ENCODE measurements at regions not wholly inside any gene's neighbourhood (a gene's known extent, or its start where the extent isn't known, plus 50 kb on each side); places are given as distances from the start of the nearest gene placed in this dataset.
"Not testable (repeated sequence)": the region's sequence is repeated elsewhere in the genome, so short reads cannot be mapped to it uniquely, and the experiment has no call there.

DNA sequence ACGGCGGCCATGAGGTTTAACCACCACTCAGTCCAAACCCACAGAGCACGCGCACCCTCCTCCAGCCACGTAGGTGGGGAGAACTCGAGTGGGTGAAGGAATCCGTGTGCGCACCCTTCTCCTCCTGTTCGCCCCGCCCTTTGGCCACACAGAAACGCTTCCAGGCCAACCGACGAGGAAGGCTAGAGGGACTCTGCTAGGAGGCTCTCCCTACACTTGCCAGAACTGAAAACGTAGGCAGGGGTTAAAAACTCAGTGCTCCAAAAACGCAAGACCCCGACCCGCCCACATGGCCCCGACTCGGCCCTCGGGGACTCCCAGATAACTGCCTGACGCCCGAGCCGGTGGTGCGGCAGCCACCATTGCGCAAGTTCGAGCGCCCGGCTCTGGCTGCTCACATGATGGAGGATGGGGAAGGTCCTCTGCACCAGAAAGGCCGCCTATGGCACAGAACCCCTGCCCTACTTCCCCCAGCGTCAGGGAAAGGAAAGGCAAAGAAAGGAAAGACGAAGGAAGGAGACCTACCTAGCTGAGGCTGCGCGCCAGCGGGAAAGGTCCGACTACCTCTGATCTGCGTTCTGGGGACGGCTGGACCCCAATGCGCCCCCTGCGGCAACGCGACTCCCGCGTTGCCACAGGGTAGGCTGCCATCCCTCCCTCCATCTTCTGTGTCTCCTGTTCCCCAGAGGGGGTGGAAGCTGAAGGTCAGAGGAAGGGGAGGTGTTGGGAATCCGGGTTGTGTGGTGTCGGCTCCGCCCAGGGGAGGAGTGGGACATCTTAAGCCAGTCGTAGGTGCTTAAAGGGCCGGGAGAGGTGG lies 201.9 kb upstream of the AGTR2 start:
- DNase-seq (ENCODE audit: low read depth in 2 of 2), result no peak

DNA sequence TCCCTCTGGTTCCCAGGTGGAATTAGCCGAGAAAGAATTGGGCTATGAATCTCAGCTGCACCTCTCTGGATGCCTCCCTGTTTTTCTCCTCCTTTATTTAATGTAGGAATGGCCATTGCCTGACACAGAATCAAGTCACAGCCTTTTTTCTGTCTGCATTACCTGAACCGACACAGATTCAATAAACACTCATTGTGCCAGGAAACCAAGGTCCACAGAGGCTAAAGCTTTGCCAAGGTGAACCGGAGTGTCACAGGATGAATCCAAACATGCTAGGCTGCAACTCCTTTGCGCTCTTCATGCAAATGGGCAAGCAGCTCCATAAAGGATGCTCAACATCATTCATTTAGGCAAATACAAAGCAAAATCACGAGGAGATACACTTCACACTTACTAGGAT lies 199.8 kb upstream of the AGTR2 start:
- no peak for DNase-seq (ENCODE audit: low read depth in 2 of 2)

DNA sequence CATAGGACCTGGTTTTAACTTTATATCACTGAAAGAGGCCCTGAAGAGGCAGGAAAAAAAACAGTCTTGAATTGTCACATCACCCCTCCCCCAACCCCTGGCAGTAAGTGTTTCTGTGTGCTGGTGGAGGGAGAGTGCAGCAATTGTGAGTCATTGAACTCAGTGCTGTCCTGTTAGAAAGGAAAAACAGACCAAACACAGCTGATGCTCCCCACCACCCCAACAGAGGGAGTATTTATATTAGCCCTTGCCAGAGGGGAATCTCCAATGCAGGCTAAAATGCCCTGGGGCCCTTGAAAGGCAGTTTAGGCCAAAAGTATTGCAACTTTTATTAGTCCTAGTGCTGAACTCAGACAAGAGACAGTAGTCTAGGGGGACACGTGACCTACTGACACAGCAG lies 197.8 kb upstream of the AGTR2 start:
- DNase-seq (ENCODE audit: low read depth in 2 of 2), result no peak

DNA sequence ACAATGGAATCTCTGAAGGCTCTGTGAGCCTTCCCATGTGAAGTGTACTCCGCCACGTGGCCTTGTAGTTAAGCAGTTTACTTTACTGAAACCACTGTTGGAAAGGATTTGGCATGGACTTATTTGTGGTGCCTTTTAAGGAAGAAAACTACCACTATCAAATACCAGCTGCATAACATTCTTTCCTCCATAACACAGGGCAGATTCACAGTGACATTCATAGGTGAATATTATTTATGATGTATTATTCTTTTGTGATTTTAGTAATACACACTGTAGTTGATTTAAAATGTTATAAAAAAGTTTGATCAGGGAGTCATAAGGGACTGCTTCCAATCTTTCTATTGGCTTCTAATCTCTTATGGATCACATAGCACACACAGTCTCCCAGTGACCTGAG lies 192.5 kb upstream of the AGTR2 start:
- no peak for DNase-seq (ENCODE audit: low read depth in 2 of 2)

DNA sequence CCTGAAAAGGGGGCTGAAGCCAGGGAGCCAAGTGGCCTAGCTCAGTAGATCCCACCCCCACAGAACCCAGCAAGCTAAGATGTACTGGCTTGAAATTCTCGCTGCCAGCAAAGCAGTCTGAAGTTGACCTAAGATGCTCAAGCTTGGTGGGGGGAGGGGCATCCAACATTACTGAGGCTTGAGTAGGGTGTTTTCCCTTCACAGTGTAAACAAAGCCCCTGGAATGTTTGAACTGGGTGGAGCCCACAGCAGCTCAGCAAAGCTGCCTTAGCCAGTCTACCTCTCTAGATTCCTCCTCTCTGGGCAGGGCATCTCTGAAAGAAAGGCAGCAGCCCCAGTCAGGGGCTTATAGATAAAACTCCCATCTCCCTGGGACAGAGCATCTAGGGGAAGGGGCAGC lies 187.4 kb upstream of the AGTR2 start:
- DNase-seq (ENCODE audit: low read depth in 2 of 2), result not testable (repeated sequence)

DNA sequence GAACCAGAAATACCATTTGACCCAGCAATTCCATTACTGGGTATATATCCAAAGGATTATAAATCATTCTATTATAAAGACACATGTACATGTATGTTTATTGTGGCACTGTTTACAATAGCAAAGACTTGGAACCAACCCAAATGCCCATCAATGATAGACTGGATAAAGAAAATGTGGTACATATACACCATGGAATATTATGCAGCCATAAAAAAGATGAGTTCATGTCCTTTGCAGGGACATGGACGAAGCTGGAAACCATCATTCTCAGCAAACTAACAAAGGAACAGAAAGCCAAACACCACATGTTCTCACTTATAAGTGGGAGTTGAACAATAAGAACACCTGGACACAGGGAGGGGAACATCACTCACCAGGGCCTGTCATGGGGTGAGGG lies 183.1 kb upstream of the AGTR2 start:
- not testable (repeated sequence) for DNase-seq (ENCODE audit: low read depth in 2 of 2)

DNA sequence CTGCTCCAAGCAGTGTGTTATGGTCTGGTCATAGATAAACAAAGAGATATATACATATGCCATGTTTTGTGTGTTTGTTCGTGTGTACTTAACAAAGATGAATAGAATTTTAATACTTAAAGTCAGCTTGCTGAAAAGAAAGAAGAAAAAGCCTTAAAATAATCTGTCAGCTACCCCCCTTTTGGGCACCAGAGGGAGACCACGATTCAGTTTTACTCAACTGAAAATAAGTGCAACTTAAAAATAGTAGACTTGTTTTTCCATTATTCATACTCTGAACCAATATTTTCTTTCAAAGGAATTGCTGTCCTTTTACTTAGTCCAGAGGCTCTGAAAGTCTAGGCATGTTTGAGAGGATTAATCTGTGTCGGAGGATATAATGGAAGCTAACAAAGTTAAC lies 181.7 kb upstream of the AGTR2 start:
- DNase-seq (ENCODE audit: low read depth in 2 of 2), result no peak

DNA sequence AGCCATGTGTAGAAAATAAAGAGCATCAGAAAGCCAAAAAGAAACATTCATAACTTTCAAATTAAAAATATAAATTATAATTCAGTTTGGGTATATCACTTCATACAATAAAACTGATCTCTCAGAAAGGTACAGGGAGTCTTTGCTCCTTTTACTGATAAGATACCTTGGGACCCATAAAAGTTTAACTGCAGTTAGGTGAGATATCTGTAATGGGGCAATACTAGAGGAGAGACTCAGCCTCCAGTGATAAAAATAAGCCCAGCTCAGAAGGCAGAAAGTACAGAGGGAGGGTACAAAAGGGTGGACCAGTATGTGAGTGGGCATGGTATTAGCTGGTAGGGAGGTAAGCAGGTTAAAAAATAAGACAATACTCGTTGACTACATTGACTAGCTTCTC lies 180.9 kb upstream of the AGTR2 start:
- DNase-seq (ENCODE audit: low read depth in 2 of 2), result no peak

DNA sequence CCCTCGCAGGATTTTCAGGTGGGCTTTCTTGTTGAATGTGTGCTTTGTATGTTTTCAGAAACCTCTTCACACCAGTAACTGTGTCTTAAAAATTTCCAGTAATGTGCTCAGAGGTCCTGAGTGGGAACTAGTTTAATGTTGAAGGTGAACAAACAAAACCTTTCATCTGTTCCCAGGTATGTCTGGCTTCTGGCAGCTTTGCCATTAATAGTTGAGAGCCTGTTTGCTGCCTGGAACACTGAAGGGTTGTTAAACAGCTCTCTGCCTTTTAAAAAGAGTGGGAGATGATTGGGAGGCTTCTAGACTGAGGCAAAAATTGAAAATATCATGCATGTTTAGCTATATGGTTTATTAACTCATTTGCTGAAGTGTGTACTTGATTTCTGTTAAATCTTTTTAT lies 161.2 kb upstream of the AGTR2 start:
- DNase-seq (ENCODE audit: low read depth in 2 of 2), result no peak

DNA sequence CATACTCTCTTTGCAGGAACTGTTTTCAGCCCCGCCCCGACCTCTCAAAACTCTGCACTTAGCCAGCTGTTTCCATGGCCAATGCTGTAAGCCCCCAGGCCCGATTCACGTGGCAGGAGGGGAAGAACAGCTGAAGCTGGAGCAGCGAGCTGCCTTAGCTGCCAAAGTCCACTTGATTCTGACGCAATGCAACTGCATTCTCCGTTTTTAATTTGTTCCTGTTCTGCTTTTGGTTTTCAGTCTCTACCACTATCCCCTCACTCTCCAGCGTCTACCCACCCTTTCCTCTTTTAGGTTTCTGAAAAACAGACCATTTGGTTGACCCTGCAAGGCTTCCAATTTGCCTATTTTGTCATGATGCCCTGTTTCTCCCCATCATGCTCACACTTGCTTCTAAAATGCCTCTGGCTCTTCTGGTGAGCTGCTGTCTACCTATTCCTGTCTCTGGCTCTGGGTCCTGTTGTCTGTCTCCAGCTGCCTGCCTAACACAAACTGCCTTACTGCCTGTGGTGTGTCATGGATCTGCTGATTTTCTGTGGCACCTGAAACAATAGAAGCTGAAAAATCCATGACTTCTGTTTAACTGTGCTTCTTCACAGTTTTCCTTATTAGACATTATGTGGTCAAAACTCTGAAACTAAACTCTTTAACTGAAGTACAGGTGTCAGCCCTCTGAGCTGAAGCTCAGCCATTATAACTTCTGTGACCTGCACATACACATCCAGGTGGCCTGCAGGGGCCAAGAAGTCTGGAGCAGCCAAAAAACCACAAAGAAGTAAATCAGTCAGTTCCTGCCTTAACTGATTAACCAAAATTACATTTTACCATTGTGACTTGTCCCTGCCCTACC lies 160.5 kb upstream of the AGTR2 start:
- DNase-seq (ENCODE audit: low read depth in 2 of 2), result no peak

DNA sequence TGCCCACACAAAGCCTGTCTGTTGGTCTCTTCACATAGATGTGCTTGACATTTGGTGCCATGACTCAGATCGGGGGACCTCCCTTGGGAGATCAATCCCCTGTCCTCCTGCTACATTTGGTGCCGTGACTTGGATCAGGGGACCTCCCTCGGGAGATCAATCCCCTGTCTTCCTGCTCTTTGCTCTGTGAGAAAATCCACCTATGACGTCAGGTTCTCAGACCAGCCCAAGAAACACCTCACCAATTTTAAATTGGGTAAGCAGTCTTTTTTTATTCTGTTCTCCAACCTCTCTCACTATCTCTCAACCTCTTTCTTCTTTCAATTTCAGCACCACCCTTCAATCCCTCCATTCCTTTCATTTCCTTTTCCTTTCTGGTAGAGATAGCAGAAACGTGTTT lies 159.6 kb upstream of the AGTR2 start:
- no peak for DNase-seq (ENCODE audit: low read depth in 2 of 2)

DNA sequence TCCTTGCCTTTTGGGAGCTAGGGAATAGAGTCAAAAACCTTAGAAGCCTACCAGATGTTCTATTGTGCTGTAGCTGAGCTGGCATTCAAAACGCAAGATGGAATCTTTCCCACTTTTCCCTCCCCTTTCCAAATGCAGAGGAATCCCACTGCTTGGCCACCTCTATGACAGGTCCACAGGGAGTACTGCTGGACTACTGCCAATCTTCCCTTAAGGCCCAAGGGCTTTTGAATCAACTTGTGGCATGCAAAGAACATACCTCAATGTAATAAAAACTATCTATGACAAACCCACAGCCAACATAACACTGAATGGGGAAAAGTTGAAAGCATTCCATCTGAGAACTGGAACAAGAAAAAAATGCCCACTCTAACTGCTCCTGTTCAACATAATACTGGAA lies 139.2 kb upstream of the AGTR2 start:
- no peak for DNase-seq (ENCODE audit: low read depth in 2 of 2)

All from dermis microvascular lymphatic vessel endothelial cell (primary cell).